ENCODE measurements at regions not wholly inside any gene's neighbourhood (a gene's known extent, or its start where the extent isn't known, plus 50 kb on each side); places are given as distances from the start of the nearest gene placed in this dataset.

DNA sequence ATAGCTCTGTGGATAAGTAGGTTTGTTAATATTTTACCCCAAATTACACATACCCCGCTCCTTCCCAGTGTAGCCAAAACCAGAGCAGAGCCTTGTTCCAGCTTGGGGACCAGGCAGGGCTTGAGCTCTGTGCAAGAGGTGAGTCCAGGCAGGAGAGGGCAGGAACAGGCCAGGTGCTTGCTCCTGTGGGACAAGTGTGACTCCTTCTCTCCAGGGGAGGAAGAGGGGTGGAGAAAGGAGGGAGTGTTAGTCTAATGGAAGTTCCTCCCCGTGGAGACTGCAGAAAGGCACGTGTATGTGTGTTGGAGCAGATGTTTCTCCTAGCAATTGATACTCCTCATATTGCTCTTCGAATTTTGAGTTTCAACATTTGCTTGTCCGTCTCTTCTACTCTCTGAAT, 201.0 kb downstream of the FGF9 start:
- ChIA-PET CTCF (no interaction called here), POLR2A (no interaction called here)
- no peak overlapping the region for H3K4me3 ChIP-seq (ENCODE audit: low read depth, low read length)
- DNase-seq (ENCODE audit: low read depth, low spot score) = no peak
- TF ChIP-seq, protein P1, sequence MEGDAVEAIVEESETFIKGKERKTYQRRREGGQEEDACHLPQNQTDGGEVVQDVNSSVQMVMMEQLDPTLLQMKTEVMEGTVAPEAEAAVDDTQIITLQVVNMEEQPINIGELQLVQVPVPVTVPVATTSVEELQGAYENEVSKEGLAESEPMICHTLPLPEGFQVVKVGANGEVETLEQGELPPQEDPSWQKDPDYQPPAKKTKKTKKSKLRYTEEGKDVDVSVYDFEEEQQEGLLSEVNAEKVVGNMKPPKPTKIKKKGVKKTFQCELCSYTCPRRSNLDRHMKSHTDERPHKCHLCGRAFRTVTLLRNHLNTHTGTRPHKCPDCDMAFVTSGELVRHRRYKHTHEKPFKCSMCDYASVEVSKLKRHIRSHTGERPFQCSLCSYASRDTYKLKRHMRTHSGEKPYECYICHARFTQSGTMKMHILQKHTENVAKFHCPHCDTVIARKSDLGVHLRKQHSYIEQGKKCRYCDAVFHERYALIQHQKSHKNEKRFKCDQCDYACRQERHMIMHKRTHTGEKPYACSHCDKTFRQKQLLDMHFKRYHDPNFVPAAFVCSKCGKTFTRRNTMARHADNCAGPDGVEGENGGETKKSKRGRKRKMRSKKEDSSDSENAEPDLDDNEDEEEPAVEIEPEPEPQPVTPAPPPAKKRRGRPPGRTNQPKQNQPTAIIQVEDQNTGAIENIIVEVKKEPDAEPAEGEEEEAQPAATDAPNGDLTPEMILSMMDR (IDR thresholded peaks at IDR 0.05; ENCODE audit: insufficient read depth, low read length, missing control alignments) = no peak

DNA sequence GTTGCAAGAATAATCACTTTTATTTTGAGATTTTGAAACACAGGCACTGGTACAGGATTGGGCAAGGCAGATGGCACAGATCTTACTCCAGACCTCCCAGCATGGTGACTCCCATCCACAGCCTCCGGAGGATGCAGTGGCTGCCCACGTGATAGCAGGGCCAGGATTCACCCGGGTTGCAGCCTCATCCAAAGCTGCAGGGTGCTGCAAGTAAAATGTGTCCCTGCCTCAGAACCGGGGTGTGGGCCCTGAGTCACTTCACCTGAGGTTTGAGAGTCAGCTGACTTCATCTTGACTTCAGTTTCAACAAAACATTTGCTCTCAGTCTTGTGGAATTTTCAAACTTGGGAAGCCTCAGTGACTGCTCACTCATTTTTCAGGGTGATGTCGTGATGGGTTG, 201.9 kb downstream of the FGF9 start:
- no peak for DNase-seq (ENCODE audit: low read depth, low spot score)
- H3K4me3 ChIP-seq (ENCODE audit: low read depth, low read length) = no peak overlapping the region
- ChIA-PET POLR2A (no interaction called here), CTCF (no interaction called here)
- TF ChIP-seq, protein P1 (IDR thresholded peaks at IDR 0.05; ENCODE audit: insufficient read depth, low read length, missing control alignments) = no peak

DNA sequence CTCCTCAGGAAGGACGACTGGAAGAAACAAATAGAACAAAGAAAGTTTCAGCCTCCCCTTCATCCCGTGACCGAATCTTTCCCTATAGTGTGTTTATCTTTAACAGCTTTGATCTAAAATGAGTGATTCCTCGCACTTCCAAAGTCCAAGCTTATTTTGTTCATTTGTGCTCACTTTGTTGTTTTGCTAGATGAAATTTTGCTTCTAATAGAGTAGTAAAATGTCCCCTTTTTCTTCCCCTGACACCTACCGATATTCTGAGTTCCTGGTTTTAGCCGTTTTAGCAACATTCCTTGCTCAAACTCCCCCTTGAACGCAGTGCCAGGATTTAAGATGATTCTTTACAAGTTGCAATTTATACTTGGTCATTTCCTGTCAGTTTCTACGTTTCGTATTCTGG, 204.2 kb downstream of the FGF9 start:
- TF ChIP-seq, protein P1 (IDR thresholded peaks at IDR 0.05; ENCODE audit: insufficient read depth, low read length, missing control alignments) = no peak
- CTCF ChIA-PET = no interaction called here
- no peak for DNase-seq (ENCODE audit: low read depth, low spot score)
- POLR2A ChIA-PET = no interaction called here
- H3K4me3 ChIP-seq (ENCODE audit: low read depth, low read length) = no peak overlapping the region

DNA sequence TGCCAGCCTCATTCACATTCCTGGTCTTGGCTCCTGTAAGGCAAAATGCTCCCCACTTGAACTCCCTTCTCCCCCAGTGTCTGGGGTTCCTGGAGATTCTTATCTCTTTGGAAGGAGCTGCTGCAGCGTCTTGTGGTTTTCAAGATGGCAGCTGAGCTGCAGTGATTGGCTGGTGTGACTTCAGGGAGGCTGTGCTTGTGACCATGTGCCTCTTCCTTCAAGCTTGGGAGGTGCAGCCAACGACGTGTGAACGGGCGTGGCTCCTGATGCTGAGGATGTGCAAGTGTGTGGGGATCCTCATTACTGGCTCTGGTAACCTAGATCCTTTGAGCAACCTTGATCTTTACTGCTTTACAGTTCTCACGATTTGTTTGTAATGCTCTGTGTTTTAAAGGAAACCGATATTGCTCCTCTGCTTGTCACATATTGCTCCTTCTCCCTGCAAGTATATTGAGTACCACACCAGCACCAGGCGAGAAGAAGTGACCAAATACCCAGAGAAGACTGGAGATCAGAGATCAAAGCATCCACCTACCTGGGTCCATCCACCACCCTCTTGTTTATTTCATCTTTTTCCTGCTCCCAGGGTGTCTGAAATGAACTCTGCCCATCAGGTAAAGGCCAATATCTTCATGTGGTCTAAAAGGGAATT, 208.5 kb downstream of the FGF9 start:
- DNase-seq (ENCODE audit: low read depth, low spot score) = no peak
- H3K4me3 ChIP-seq (ENCODE audit: low read depth, low read length) = no peak overlapping the region
- ChIA-PET POLR2A (no interaction called here), CTCF (no interaction called here)
- TF ChIP-seq, protein P1 (IDR thresholded peaks at IDR 0.05; ENCODE audit: insufficient read depth, low read length, missing control alignments) = no peak

DNA sequence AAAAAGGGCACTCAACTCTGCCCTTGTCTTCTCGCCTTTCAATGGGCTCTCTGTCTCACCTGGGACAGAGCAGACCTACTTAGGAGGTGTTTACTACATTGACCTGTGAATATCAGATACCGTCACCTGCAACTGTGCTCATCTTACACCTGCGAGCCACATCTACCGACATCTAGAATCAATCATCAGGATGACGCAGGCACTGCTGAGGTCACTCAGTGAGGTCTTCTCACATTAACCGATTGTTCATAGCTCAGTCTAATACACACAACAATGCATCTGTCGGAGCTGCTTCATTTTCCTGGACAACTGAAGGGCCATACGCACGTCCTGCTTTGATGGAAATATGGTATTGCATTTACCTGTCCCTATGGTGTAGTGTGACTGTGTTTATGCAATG, 211.9 kb downstream of the FGF9 start:
- DNase-seq (ENCODE audit: low read depth, low spot score) = no peak
- ChIA-PET POLR2A (no interaction called here), CTCF (no interaction called here)
- no peak overlapping the region for H3K4me3 ChIP-seq (ENCODE audit: low read depth, low read length)
- TF ChIP-seq, protein P1 (IDR thresholded peaks at IDR 0.05; ENCODE audit: insufficient read depth, low read length, missing control alignments) = no peak

DNA sequence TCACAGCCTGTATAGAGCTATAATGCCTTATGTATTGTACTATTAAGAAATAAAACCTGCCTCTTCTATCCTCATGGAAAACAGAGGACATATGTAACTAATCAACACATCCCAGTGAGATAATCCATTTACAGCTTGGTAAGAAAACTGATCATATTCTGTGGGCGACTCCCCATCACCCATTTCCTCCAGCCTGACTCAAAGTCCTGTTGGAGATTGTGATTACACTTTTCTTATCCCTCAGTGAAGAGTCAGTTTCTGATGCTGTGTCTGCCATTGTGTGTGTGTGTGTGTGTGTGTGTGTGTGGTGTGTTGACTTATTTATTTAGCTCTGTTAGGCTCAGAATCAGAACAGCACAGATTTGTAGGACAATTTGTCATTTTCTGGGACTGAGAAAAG, 212.8 kb downstream of the FGF9 start:
- DNase-seq (ENCODE audit: low read depth, low spot score) = no peak
- CTCF ChIA-PET = no interaction called here
- POLR2A ChIA-PET = no interaction called here
- TF ChIP-seq, protein P1 (IDR thresholded peaks at IDR 0.05; ENCODE audit: insufficient read depth, low read length, missing control alignments) = no peak
- no peak overlapping the region for H3K4me3 ChIP-seq (ENCODE audit: low read depth, low read length)
